GM23338 (cell line): ENCODE measurements at regions not wholly inside any gene's neighbourhood (a gene's known extent, or its start where the extent isn't known, plus 50 kb on each side); places are given as distances from the start of the nearest gene placed in this dataset.

Experiments
- ATAC-seq: fragments of 200-7000 bp; cut with Tn5 transposase; 3 replicates; pipeline ENCODE4 v1.9.1; 2020
- DNase-seq: peaks from one replicate; pipeline ENCODE4 v3.0.0-alpha.2; 2015; ENCODE audit warnings: low spot score
- H2AFZ ChIP-seq: fragments of 200-600 bp; sonication (generic); 2 replicates; pipeline ENCODE4 v1.8.0; 2016; ENCODE audit warnings: antibody characterized with exemption, mild to moderate bottlenecking, moderate library complexity
- H3F3A ChIP-seq: fragments of 200-600 bp; sonication (generic); replicated peaks from 2 replicates; pipeline ENCODE4 v1.8.0; 2017; ENCODE audit warnings: antibody characterized with exemption, mixed run types, low read depth
- H3K27ac ChIP-seq: fragments of 200-600 bp; sonication (generic); 2 replicates; pipeline ENCODE4 v1.6.1; 2016; ENCODE audit warnings: low read depth
- H3K27me3 ChIP-seq: fragments of 200-600 bp; sonication (generic); 2 replicates; pipeline ENCODE4 v1.8.0; 2016; ENCODE audit warnings: mild to moderate bottlenecking, mixed run types, moderate library complexity; ENCODE audit not compliant: insufficient read depth
- H3K36me3 ChIP-seq: fragments of 200-600 bp; sonication (generic); 2 replicates; pipeline ENCODE4 v1.8.0; 2016; ENCODE audit warnings: mild to moderate bottlenecking; ENCODE audit not compliant: insufficient read depth
- H3K4me1 ChIP-seq: fragments of 200-600 bp; sonication (generic); 2 replicates; pipeline ENCODE4 v1.8.0; 2016; ENCODE audit warnings: mild to moderate bottlenecking, moderate library complexity; ENCODE audit not compliant: insufficient read depth
- H3K4me2 ChIP-seq: fragments of 200-600 bp; sonication (generic); 2 replicates; pipeline ENCODE4 v1.7.1; 2017; ENCODE audit warnings: mixed run types
- H3K4me3 ChIP-seq: fragments of 200-600 bp; sonication (generic); 2 replicates; pipeline ENCODE4 v1.6.1; 2016; ENCODE audit warnings: mixed run types
- H3K79me2 ChIP-seq: fragments of 200-600 bp; sonication (generic); replicated peaks from 2 replicates; pipeline ENCODE4 v1.8.0; 2017; ENCODE audit warnings: mild to moderate bottlenecking; ENCODE audit not compliant: insufficient read depth
- H3K9me2 ChIP-seq: fragments of 200-600 bp; sonication (generic); 2 replicates; pipeline ENCODE4 v1.8.0; 2017; ENCODE audit not compliant: insufficient read depth
- H4K20me1 ChIP-seq: fragments of 200-600 bp; sonication (generic); replicated peaks from 2 replicates; pipeline ENCODE4 v1.8.0; 2017; ENCODE audit warnings: mild to moderate bottlenecking; ENCODE audit not compliant: insufficient read depth
- H3K27ac Mint-ChIP-seq: 2 replicates; pipeline ENCODE4 v1.8.0; 2020; ENCODE audit warnings: inconsistent platforms, mild to moderate bottlenecking, moderate library complexity, mixed read lengths
- H3K27me3 Mint-ChIP-seq: 3 replicates; pipeline ENCODE4 v1.8.0; 2022; ENCODE audit warnings: low read depth, mild to moderate bottlenecking, moderate library complexity, mixed read lengths, inconsistent platforms; ENCODE audit not compliant: insufficient read depth, poor library complexity
- H3K36me3 Mint-ChIP-seq: 3 replicates; pipeline ENCODE4 v1.8.0; 2021; ENCODE audit warnings: low read depth, mild to moderate bottlenecking, inconsistent platforms, moderate library complexity, mixed read lengths
- H3K4me1 Mint-ChIP-seq: 3 replicates; pipeline ENCODE4 v1.8.0; 2020; ENCODE audit warnings: mild to moderate bottlenecking, inconsistent platforms, mixed read lengths
- H3K4me3 Mint-ChIP-seq: 3 replicates; pipeline ENCODE4 v1.8.0; 2021; ENCODE audit warnings: moderate library complexity, mild to moderate bottlenecking, inconsistent platforms, mixed read lengths
- H3K9me3 Mint-ChIP-seq: 3 replicates; pipeline ENCODE4 v1.8.0; 2020; ENCODE audit warnings: moderate library complexity, mild to moderate bottlenecking, inconsistent platforms, mixed read lengths
- CREB1 ChIP-seq: fragments of 250-450 bp; sonication (Bioruptor Pico); IDR thresholded peaks from 2 replicates; pipeline ENCODE4 v1.5.0; 2020; ENCODE audit warnings: low read depth, mild to moderate bottlenecking, moderate library complexity
- EZH2 ChIP-seq: fragments of 200-600 bp; sonication (generic); IDR thresholded peaks from one replicate; pipeline ENCODE4 v1.8.0; 2017; ENCODE audit warnings: antibody characterized with exemption, mild to moderate bottlenecking, low read depth; ENCODE audit not compliant: unreplicated experiment
- EZH2phosphoT487 ChIP-seq: fragments of 200-600 bp; sonication (generic); IDR thresholded peaks from one replicate; pipeline ENCODE4 v1.8.1; 2018; ENCODE audit warnings: antibody characterized with exemption; ENCODE audit not compliant: unreplicated experiment
- JUNB ChIP-seq: IDR thresholded peaks from one replicate; pipeline ENCODE4 v1.6.1; 2016; ENCODE audit warnings: antibody characterized with exemption; ENCODE audit not compliant: unreplicated experiment
- POLR2AphosphoS5 ChIP-seq: IDR thresholded peaks from 2 replicates; pipeline ENCODE4 v1.6.1; 2016; ENCODE audit warnings: antibody characterized with exemption, low read depth
- STAT1 ChIP-seq: IDR thresholded peaks from one replicate; pipeline ENCODE4 v1.6.1; 2016; ENCODE audit warnings: antibody characterized with exemption; ENCODE audit not compliant: unreplicated experiment
- ZNF114 ChIP-seq: fragments of 250-450 bp; sonication (Bioruptor Pico); IDR thresholded peaks from 2 replicates; pipeline ENCODE4 v1.5.0; 2020; ENCODE audit warnings: mild to moderate bottlenecking, moderate library complexity
- TF ChIP-seq, protein P1 (sequence below), 2 experiments: fragments of 200-600 bp in 1 of 2; sonication (generic) in 1 of 2; conservative IDR thresholded peaks; 2 replicates each; pipeline versions ENCODE4 v1.5.1 to v1.6.1; 2016 to 2017; ENCODE audit warnings: antibody characterized with exemption in 2 of 2, low read depth in 2 of 2, mild to moderate bottlenecking in 2 of 2, moderate library complexity in 1 of 2
- TF ChIP-seq, protein P2 (sequence below): IDR thresholded peaks from one replicate; pipeline ENCODE4 v1.6.1; 2018; ENCODE audit warnings: antibody characterized with exemption; ENCODE audit not compliant: unreplicated experiment
- TF ChIP-seq, protein P3 (sequence below): fragments of 250-450 bp; sonication (Bioruptor Pico); IDR thresholded peaks from 2 replicates; pipeline ENCODE4 v1.5.0; 2020; ENCODE audit warnings: mild to moderate bottlenecking, moderate library complexity
- TF ChIP-seq, protein P4 (sequence below): IDR thresholded peaks from 2 replicates; pipeline ENCODE4 v1.6.1; 2016; ENCODE audit warnings: antibody characterized with exemption

DNA sequence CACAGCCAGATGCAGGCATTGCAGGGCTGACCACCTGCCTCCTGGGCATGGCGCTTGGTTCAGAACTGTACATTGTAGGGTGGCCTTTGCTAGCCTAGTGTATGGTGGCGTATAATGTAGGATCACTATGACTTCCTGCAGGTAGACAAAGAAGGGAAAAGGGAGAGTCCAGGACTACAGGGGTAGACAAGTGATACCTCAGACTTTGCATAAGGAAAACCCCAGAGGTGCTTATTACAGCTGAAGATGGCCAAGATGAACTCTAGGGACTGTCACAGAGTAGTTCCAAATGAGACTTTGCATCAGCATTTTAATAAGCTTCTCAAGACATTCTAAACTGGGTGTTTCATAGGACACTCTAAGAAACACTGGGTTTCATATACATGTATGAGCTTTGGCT, 116.4 kb upstream of the PUDP start:
- H3K4me2 ChIP-seq, result no peak overlapping the region
- no peak overlapping the region for H2AFZ ChIP-seq
- Mint-ChIP-seq H3K4me3 (no peak overlapping the region), H3K36me3 (no peaks in the 10 kb centered on the region), H3K27ac (no peak overlapping the region), H3K9me3 (no peaks in the 10 kb centered on the region; the same call in 2 of the 3 replicates), H3K27me3 (no peaks in the 10 kb centered on the region), H3K4me1 (no peaks in the 10 kb centered on the region)
- DNase-seq, result no peak
- H3K27me3 ChIP-seq, result no peaks in the 10 kb centered on the region
- no peak for ATAC-seq
- H3K4me3 ChIP-seq, result no peak overlapping the region
- H3K27ac ChIP-seq, result no peak overlapping the region
- no peak for TF ChIP-seq EZH2phosphoT487
- TF ChIP-seq STAT1, result no peak
- TF ChIP-seq, protein P1, sequence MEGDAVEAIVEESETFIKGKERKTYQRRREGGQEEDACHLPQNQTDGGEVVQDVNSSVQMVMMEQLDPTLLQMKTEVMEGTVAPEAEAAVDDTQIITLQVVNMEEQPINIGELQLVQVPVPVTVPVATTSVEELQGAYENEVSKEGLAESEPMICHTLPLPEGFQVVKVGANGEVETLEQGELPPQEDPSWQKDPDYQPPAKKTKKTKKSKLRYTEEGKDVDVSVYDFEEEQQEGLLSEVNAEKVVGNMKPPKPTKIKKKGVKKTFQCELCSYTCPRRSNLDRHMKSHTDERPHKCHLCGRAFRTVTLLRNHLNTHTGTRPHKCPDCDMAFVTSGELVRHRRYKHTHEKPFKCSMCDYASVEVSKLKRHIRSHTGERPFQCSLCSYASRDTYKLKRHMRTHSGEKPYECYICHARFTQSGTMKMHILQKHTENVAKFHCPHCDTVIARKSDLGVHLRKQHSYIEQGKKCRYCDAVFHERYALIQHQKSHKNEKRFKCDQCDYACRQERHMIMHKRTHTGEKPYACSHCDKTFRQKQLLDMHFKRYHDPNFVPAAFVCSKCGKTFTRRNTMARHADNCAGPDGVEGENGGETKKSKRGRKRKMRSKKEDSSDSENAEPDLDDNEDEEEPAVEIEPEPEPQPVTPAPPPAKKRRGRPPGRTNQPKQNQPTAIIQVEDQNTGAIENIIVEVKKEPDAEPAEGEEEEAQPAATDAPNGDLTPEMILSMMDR (conservative IDR thresholded peaks at IDR 0.05; ENCODE audit: low read depth in 2 of 2), result no peak
- no peak for TF ChIP-seq CREB1 (CRISPR knock-in tag)
- no peak for TF ChIP-seq JUNB
- TF ChIP-seq, protein P2, sequence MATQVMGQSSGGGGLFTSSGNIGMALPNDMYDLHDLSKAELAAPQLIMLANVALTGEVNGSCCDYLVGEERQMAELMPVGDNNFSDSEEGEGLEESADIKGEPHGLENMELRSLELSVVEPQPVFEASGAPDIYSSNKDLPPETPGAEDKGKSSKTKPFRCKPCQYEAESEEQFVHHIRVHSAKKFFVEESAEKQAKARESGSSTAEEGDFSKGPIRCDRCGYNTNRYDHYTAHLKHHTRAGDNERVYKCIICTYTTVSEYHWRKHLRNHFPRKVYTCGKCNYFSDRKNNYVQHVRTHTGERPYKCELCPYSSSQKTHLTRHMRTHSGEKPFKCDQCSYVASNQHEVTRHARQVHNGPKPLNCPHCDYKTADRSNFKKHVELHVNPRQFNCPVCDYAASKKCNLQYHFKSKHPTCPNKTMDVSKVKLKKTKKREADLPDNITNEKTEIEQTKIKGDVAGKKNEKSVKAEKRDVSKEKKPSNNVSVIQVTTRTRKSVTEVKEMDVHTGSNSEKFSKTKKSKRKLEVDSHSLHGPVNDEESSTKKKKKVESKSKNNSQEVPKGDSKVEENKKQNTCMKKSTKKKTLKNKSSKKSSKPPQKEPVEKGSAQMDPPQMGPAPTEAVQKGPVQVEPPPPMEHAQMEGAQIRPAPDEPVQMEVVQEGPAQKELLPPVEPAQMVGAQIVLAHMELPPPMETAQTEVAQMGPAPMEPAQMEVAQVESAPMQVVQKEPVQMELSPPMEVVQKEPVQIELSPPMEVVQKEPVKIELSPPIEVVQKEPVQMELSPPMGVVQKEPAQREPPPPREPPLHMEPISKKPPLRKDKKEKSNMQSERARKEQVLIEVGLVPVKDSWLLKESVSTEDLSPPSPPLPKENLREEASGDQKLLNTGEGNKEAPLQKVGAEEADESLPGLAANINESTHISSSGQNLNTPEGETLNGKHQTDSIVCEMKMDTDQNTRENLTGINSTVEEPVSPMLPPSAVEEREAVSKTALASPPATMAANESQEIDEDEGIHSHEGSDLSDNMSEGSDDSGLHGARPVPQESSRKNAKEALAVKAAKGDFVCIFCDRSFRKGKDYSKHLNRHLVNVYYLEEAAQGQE, result no peak
- no peak for TF ChIP-seq POLR2AphosphoS5
- no peak for TF ChIP-seq EZH2
- TF ChIP-seq, protein P3, sequence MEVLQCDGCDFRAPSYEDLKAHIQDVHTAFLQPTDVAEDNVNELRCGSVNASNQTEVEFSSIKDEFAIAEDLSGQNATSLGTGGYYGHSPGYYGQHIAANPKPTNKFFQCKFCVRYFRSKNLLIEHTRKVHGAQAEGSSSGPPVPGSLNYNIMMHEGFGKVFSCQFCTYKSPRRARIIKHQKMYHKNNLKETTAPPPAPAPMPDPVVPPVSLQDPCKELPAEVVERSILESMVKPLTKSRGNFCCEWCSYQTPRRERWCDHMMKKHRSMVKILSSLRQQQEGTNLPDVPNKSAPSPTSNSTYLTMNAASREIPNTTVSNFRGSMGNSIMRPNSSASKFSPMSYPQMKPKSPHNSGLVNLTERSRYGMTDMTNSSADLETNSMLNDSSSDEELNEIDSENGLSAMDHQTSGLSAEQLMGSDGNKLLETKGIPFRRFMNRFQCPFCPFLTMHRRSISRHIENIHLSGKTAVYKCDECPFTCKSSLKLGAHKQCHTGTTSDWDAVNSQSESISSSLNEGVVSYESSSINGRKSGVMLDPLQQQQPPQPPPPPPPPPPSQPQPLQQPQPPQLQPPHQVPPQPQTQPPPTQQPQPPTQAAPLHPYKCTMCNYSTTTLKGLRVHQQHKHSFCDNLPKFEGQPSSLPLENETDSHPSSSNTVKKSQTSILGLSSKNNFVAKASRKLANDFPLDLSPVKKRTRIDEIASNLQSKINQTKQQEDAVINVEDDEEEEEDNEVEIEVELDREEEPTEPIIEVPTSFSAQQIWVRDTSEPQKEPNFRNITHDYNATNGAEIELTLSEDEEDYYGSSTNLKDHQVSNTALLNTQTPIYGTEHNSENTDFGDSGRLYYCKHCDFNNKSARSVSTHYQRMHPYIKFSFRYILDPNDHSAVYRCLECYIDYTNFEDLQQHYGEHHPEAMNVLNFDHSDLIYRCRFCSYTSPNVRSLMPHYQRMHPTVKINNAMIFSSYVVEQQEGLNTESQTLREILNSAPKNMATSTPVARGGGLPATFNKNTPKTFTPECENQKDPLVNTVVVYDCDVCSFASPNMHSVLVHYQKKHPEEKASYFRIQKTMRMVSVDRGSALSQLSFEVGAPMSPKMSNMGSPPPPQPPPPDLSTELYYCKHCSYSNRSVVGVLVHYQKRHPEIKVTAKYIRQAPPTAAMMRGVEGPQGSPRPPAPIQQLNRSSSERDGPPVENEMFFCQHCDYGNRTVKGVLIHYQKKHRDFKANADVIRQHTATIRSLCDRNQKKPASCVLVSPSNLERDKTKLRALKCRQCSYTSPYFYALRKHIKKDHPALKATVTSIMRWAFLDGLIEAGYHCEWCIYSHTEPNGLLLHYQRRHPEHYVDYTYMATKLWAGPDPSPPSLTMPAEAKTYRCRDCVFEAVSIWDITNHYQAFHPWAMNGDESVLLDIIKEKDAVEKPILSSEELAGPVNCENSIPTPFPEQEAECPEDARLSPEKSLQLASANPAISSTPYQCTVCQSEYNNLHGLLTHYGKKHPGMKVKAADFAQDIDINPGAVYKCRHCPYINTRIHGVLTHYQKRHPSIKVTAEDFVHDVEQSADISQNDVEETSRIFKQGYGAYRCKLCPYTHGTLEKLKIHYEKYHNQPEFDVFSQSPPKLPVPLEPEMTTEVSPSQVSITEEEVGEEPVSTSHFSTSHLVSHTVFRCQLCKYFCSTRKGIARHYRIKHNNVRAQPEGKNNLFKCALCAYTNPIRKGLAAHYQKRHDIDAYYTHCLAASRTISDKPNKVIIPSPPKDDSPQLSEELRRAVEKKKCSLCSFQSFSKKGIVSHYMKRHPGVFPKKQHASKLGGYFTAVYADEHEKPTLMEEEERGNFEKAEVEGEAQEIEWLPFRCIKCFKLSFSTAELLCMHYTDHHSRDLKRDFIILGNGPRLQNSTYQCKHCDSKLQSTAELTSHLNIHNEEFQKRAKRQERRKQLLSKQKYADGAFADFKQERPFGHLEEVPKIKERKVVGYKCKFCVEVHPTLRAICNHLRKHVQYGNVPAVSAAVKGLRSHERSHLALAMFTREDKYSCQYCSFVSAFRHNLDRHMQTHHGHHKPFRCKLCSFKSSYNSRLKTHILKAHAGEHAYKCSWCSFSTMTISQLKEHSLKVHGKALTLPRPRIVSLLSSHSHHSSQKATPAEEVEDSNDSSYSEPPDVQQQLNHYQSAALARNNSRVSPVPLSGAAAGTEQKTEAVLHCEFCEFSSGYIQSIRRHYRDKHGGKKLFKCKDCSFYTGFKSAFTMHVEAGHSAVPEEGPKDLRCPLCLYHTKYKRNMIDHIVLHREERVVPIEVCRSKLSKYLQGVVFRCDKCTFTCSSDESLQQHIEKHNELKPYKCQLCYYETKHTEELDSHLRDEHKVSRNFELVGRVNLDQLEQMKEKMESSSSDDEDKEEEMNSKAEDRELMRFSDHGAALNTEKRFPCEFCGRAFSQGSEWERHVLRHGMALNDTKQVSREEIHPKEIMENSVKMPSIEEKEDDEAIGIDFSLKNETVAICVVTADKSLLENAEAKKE (CRISPR knock-in tag), result no peak
- TF ChIP-seq ZNF114 (CRISPR knock-in tag), result no peak
- TF ChIP-seq, protein P4, sequence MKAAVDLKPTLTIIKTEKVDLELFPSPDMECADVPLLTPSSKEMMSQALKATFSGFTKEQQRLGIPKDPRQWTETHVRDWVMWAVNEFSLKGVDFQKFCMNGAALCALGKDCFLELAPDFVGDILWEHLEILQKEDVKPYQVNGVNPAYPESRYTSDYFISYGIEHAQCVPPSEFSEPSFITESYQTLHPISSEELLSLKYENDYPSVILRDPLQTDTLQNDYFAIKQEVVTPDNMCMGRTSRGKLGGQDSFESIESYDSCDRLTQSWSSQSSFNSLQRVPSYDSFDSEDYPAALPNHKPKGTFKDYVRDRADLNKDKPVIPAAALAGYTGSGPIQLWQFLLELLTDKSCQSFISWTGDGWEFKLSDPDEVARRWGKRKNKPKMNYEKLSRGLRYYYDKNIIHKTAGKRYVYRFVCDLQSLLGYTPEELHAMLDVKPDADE, result no peak
- H3K36me3 ChIP-seq, result no peaks in the 10 kb centered on the region
- H3K79me2 ChIP-seq, result no peaks in the 10 kb centered on the region
- no peaks in the 10 kb centered on the region for H3F3A ChIP-seq
- no peaks in the 10 kb centered on the region for H3K4me1 ChIP-seq
- H4K20me1 ChIP-seq, result no peaks in the 10 kb centered on the region
- H3K9me2 ChIP-seq, result no peaks in the 10 kb centered on the region
